ENCODE measurements at regions not wholly inside any gene's neighbourhood (a gene's known extent, or its start where the extent isn't known, plus 50 kb on each side); places are given as distances from the start of the nearest gene placed in this dataset.

DNA sequence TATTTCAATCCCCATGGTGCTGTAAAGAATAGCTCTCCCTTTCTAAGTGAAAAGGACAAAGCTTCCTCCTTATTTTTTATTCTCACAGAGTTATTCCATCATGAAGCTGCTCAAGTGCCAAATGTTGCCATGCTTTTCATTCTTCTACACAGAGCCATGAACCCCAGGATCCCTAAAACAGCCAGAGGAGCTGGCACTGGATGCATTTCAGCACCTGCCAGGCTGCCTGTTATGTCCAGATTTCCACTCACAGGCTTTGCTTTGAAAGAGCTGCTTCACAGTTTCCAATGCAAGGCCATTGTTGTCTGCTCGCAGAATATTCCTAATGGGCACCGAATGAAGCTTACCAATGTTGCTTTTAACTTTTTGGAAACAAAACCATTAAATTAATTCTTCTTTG lies 256.2 kb upstream of the NPSR1 start:
- in situ Hi-C loops (cut with HindIII; ENCODE audit: low sequenced_read_pairs) = no loop called here

DNA sequence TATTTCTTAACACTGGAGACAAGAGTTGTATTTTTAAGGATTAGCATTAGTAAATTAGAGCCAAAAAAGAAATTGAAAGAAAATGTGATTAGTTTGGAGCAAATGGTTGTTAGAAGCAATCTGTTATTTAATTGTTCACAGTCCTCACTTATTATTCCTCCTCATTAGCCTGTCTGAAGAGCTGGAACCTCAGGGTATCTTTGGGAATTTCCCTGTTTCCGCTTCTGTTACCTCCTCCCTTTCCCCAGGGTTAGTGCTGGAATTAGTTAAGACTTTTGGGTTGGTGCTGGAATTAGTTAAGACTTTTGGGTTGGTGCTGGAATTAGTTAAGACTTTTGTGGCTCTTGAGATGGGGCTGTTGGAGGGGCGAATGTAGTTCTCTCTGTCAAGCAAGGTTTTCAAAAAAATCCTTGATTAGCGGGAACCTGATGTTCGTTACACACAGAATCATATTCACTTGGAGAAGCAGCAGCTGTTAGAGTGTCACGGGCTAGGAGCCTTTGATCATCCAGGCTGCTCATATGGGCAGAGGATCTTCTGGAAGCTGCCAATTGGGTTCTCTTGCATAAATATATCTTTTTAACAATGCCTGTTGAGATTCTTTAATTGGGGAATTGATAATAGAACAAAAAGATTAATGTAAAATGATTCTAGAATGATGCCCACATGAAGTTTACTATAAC lies 251.0 kb upstream of the NPSR1 start:
- no peak overlapping the region for H3K4me3 ChIP-seq (ENCODE audit: low read depth, low read length)
- TF ChIP-seq, protein P1, sequence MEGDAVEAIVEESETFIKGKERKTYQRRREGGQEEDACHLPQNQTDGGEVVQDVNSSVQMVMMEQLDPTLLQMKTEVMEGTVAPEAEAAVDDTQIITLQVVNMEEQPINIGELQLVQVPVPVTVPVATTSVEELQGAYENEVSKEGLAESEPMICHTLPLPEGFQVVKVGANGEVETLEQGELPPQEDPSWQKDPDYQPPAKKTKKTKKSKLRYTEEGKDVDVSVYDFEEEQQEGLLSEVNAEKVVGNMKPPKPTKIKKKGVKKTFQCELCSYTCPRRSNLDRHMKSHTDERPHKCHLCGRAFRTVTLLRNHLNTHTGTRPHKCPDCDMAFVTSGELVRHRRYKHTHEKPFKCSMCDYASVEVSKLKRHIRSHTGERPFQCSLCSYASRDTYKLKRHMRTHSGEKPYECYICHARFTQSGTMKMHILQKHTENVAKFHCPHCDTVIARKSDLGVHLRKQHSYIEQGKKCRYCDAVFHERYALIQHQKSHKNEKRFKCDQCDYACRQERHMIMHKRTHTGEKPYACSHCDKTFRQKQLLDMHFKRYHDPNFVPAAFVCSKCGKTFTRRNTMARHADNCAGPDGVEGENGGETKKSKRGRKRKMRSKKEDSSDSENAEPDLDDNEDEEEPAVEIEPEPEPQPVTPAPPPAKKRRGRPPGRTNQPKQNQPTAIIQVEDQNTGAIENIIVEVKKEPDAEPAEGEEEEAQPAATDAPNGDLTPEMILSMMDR (IDR thresholded peaks at IDR 0.05; ENCODE audit: low read depth, low read length) = no peak
- DNase-seq (ENCODE audit: low read depth, low spot score) = no peak
- in situ Hi-C loops (cut with HindIII; ENCODE audit: low sequenced_read_pairs) = no loop called here

More for the DNA sequence above, 256.2 kb upstream of the NPSR1 start:
- TF ChIP-seq, protein P1 (IDR thresholded peaks at IDR 0.05; ENCODE audit: low read depth, low read length) = no peak
- DNase-seq (ENCODE audit: low read depth, low spot score) = no peak
- H3K4me3 ChIP-seq (ENCODE audit: low read depth, low read length) = no peak overlapping the region

DNA sequence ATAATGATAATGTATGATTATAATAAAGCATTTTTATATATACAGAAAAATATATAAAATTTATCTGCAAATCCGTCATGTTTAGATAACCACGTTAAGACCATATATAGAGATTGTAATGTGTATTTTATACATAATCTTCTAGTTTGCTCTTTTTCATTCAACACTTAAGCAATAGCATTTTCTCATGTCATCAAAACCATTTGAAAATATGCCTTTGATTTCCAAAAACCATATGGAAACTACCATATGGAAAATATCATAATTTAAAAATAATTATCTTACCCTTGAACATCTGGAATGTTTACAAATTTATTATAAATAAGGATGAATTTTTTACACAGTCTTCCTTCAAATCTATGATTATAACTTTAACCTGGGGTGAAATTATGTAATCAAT lies 250.4 kb upstream of the NPSR1 start:
- TF ChIP-seq, protein P1 (IDR thresholded peaks at IDR 0.05; ENCODE audit: low read depth, low read length) = no peak
- in situ Hi-C loops (cut with HindIII; ENCODE audit: low sequenced_read_pairs) = no loop called here
- H3K4me3 ChIP-seq (ENCODE audit: low read depth, low read length) = no peak overlapping the region
- no peak for DNase-seq (ENCODE audit: low read depth, low spot score)

DNA sequence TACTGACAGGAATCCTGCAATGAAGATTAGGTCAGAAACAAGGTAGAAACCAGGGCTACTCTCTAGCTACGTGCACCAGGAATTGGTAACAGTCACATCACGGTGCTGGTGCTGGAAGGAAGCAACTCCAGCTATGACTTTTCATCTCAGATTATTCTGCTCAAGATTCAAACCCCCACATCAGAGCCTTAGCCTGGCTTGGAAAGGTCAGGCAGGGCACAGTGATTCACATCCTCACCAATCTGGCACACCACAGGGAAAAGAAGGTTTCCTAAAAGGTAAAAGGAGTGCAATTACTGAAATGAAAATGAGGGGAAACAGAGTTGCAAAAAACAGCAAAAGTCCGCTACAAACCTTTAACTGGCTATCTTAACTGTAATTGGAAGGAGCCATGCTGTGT lies 240.2 kb upstream of the NPSR1 start:
- in situ Hi-C loops (cut with HindIII; ENCODE audit: low sequenced_read_pairs) = no loop called here
- TF ChIP-seq, protein P1 (IDR thresholded peaks at IDR 0.05; ENCODE audit: low read depth, low read length) = no peak
- DNase-seq (ENCODE audit: low read depth, low spot score) = no peak
- H3K4me3 ChIP-seq (ENCODE audit: low read depth, low read length) = no peak overlapping the region

DNA sequence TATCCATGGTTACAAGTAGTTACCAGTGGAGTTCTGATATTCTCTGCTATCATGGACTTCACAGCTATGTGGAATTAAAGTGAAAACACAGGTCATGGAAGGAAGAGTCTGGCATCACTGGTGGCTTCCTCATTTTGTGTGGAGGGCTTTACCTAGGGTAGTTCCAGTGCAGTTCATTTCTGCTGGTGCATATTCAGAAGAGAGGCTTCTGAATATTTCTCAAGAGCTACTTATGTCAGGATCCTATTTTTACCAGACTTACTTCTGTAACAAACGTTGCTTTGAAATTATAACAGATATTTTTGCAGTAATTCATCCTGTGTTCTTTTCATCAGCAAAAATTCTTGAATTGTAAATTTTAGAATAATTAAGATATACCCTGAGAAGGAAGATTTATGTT lies 236.5 kb upstream of the NPSR1 start:
- TF ChIP-seq, protein P1 (IDR thresholded peaks at IDR 0.05; ENCODE audit: low read depth, low read length) = no peak
- no peak for DNase-seq (ENCODE audit: low read depth, low spot score)
- in situ Hi-C loops (cut with HindIII; ENCODE audit: low sequenced_read_pairs) = no loop called here
- H3K4me3 ChIP-seq (ENCODE audit: low read depth, low read length) = no peak overlapping the region

DNA sequence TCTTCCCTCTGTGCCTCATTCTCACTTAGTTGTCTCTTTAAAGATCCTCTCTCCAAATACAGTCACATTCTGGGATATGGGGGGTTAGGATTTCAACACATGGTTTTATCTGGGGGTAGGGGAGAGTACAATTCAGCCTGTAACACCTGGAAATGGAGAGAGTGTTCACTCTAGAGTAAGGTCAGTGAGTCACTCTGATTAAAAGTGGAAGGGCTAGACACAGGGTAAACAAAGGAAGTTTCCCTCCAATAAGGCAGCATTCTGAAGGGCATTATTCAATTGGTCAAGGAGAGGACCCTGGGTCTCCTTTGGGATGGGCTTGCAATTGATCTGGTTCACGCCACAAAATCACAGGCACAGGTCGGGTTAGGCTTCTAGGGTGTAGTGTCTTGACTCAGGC lies 232.8 kb upstream of the NPSR1 start:
- TF ChIP-seq, protein P1 (IDR thresholded peaks at IDR 0.05; ENCODE audit: low read depth, low read length) = no peak
- no peak overlapping the region for H3K4me3 ChIP-seq (ENCODE audit: low read depth, low read length)
- in situ Hi-C loops (cut with HindIII; ENCODE audit: low sequenced_read_pairs) = no loop called here
- DNase-seq (ENCODE audit: low read depth, low spot score) = no peak

Data from astrocyte of the spinal cord (primary cell).